Dermis blood vessel endothelial cell (primary cell): ENCODE measurements at regions not wholly inside any gene's neighbourhood (a gene's known extent, or its start where the extent isn't known, plus 50 kb on each side); places are given as distances from the start of the nearest gene placed in this dataset.

ENCODE experiments used
- DNase-seq: peaks from one replicate; pipeline ENCODE4 v3.0.0; 2010

DNA sequence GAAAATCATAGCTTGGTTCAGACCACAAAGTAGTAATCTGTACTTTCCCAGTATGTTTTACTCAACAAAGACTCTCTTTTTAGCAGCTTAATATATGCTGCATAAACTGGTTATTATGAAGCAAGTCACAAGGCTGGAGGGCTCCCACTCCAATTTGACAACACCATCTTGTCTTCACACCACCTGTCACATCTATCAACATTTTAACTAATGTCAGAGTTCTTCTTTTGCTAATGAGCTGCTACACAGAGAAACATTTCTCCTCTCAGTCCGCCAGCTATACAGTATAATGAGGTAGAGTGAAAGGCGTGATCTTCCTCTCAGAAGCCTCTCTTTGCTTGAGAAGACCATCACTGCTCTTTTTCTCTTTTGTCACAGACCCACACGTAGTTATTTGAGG lies 230.1 kb downstream of the BARHL2 start:
- no peak for DNase-seq

DNA sequence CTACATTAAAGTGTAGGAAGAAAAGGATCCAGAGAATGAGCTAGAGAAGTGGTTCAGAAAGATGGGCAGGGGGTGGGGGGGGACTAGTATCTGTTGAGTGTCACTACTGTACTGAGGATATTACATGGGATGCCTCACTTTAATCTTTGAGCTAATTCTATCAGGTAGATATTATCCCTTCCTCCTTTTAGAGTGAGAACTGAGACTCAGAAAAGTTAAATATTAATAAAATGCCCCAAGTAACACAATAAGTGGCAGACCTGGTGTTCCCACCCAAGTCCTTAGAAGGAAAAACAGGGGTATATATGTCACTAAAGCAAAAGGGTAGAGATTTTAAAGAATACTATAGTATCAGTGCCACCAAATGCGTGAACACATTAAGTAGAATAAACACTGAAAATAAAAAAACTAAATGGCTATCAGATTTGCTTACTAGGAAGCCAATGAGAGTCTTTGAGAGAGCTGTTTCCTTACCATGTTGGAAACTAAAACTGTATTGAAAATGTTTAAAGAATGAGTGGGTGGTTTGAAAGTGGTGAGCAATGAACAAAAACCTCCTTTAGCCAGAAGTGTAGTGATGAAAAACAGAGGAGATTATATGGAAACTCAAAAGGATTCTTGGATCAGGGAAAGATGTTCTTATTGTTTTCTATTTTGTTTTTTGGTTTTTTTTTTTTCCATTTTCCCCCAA lies 230.8 kb downstream of the BARHL2 start:
- DNase-seq, result no peak

DNA sequence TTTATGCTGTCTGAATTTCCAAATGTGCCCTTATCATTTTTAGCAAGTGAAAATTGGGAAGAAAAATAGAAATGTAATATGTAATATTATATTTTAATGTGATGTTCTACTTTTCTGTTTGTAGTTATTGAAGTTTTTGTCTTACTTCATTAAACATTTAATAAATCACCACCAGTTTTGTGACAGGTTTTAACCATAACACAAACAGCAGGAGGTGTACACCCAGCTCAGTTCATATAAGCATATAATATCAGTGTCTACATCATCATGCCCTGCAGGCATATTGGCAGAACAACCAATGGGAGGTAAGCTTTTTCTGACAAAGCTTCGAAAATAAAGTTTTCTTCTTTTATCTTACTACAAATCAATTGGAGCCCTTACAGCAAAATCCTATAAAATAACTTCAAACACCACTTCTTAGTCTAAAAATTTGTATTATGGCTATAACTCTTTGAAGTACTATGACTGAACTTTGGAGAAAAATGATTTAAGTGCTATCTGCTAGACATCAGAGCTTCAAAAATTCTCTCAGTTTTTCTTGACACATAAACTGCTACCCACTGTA lies 236.7 kb downstream of the BARHL2 start:
- no peak for DNase-seq

DNA sequence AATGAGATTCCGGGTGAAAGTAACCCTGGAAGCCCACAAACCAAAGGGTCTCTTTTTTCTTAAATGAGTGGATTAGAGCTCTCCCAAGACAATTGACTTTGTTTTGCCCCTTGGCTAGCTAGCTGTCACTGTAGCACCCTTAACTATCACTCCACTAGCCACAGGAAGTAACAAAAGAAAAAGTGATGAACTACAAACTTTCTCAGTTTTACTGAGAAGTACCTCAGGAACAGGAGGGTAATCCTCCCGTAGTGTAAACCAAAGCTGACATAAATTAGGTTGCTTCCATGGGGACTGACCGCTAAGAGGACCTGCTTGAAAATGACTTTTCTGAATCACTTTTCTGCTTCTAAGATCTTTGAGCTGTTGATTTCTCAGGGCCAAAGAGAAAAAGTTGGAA lies 240.1 kb downstream of the BARHL2 start:
- no peak for DNase-seq

DNA sequence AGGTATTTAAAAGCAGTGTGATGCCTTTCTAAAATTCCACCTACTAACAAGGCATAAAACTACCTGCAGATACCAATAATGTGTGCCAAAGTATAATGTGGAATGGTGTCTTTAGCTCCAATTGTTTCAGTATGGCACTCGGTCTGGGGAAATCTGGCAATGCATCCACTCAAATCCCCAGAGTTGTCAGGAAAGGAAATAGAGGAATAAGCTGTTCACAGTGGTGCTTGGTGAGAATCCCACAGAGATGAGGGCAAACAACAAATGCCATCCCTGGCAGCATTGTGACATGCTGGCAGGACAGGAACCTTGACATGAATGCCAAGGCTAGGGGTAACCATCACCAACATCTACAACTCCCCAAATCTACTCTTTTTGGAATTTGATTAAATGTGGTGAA lies 240.7 kb downstream of the BARHL2 start:
- DNase-seq, result no peak

DNA sequence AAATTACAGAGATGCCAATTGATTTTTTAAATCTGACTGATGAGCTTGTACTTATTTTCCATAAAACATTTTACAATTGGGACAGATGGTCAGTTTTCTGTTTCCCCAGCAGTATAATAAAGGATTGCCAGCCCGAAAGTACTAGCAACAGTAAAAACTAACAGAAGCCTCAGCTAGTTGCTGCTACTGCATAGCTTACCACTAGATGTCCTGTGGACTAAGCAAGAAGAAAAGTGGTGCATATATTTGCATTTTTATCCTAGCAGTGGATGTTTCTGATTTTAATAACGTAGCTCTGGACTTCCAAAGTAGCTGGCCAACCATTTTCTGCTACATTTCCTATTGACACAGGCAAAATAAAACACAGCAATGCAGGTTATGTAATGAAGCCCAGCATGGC lies 241.5 kb downstream of the BARHL2 start:
- DNase-seq, result no peak

DNA sequence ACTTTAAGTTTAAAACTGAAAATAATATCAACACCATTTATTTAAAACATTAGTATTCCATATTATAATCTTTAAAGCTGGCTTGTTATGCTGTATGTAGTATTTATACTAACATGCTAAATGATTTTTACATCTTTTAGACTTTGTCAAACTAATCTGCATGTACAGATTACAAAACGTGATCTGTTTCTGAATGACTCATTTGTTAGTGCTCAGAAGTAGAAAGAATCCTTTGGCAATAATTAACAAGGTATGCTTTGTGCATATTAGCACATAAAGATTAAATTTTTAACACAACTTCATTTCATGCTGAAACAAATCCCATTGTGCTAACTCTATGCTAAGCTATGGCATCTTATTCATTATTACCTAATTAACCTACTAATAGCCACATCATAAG lies 242.4 kb downstream of the BARHL2 start:
- no peak for DNase-seq

DNA sequence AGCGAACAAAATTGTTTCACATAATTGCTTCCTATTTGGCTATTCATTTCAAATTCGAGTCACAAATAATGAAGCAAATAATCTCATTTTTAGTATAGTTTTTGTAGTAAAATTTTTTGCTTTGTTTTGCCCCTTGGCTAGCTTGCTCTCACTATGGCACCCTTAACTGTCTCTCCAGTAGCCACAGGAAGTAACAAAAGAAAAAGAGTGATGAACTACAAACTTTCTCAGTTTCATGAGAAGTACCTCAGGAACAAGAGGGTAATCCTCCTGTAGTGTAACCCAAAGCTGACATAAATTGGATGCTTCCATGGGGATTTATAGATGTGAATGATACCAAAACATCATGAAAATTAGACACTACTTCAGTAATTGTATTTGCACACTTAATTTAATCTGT lies 242.9 kb downstream of the BARHL2 start:
- no peak for DNase-seq

DNA sequence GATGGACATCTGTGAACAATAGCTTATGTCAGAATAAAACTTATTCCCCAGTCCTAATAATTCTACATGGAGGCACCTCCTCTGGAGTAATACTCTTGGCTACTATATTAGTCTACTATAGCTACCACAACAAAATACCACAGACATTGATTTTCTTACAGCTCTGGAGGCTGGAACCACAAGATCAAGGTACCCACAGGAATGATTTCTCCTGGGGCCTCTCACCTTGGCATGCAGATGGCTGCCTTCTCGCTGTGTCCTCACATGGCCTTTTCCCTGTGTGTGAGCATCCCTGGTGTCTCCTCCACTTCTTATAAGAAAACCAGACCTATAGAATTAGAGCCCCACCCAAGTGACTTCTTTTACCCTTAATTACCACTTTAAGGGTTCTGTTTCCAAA lies 244.3 kb downstream of the BARHL2 start:
- DNase-seq, result no peak

DNA sequence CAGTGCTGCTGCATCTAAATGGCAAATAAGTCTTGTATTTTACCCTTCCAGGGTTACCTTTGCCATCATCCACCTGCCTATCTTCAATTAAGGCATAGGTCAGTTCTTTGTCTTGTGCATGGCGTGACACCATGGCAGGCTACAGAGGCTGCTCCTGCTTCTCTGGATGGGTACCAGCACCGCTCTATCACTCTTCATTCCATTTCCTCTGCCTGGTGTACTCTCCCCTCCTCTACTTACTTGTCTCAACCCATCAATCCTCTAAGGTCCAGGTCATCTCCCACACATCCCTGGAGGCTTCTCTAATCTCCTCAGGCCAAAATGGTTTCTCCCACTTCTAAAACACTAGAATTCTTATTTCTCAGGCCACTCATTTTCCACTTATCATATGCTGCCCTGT lies 257.5 kb downstream of the BARHL2 start:
- DNase-seq, result no peak

DNA sequence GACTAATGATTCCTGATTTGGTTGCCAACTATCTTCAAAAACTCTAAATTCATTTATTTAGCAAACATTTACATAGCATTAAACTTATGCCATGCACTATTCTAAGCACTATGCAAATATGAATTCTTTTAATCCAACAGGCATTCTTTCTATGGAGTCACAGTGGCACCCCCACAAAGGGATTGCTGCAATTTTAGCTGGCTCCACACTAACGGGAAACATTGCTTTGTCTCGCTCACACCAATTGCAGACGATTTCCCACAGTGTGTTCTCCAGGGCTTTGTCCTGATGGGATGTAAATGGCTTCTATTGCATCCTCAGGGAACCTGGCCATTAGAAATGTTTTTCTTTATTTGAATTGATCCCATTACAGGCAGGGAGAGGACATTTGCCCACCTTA lies 259.1 kb downstream of the BARHL2 start:
- no peak for DNase-seq

DNA sequence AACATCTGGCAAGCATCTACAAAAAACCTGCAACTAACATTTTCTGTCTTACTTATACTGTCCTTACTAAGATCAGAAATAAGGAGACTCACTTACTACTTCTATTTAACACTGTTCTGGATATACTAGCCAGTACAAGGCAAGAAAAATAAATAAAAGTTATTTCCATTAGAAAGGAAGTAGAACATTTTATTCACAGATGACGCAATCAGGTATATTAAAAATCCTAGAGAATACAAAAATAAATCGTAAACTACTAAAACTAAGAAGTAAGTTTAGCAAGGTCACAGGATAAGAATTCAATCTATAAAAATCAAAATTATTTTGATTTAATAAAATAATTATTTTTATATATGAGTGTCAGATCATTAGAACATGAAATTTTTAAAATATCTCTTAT lies 264.6 kb downstream of the BARHL2 start:
- no peak for DNase-seq

DNA sequence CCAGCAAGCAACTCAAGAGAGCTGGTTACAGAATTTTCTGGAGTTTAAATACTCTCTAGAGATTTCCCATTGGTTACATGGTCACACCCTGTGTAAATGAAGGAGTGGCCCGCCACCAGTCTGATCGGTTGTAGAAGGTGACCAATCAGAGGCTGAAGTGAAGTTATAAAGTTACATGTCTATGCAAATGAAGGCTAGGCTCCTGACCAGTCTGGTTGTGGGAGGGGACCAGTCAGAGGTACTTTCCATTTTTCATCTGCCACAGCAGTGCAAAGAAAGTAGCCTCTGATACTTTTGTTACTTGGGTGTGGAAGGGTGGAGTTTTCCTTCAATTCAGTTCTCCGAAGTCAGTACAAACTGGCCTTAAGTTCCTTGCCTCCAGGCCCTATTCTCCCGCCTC lies 273.7 kb downstream of the BARHL2 start:
- DNase-seq, result no peak

DNA sequence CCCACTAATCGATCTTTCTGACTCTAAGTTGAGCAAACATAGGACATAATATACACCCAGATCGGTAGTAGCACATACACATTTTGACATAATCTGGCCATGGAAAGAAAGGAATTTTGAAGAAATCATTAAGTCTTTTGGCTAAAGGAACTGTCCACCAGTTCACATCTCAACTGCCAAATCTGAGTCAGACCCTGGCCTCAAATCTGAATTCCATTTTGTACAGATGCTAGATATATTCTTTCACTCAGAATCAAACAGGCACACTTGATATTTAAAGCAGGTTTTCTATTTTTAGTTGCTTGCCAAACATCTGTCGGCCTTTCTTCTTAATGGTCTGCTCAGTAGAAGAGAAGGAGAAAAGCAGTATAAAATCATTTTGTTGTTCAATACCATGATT lies 281.8 kb downstream of the BARHL2 start:
- DNase-seq, result no peak

DNA sequence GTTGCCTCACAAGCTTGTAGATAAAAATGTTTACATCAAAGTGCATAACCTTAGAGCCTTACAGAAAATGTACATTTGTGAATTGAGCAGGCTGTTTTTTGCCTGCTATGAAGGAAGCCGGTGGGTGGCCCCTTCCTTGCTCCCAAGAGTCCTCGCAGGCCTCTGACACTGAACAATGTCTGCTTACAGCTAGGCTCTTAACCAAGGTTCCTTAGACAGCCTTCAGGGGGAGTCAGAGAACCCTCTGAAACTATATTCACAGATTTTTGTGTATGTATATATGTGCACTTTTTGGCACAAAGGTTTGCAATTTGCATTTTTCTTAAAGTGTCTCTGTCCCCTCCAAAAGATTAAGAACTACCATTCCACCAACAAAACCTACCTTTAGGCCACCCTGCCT lies 282.6 kb downstream of the BARHL2 start:
- peak; percentile 7 for DNase-seq

DNA sequence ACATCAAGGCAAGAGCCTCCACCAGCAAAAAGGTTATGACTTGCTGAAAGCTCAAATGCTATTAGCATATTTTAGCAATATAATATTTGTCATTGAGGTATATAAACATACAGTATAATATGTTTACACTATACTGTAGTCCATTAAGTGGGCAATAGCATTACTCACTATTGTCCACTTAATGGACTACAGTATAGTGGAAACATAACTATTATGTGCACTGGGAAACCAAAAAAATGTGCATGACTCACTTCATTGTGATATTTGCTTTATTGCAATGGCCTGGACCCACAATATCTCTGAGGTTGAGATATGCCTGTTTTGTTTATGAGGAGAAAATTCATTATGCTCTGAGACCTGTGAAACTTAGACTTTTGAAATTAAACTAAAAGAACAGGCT lies 300.0 kb downstream of the BARHL2 start:
- no peak for DNase-seq

DNA sequence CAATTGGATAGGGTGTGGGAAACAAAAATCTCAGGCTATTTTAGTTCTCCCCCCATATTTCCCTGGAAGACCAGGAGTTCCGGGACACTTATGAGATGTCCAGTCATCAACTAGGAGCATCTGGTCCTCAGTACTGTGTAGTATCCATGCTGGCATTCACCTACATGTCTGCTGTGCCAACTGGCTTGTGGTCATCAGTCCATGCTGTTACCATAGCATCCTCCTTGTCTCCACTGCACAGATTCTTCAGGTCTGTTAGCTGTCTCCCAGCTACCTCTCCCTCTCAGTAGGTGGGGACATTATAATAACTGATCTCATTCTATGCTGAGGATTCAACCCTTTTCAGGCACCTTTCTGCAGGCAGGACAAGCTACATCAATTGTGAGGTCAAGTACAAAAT lies 302.9 kb downstream of the BARHL2 start:
- no peak for DNase-seq

DNA sequence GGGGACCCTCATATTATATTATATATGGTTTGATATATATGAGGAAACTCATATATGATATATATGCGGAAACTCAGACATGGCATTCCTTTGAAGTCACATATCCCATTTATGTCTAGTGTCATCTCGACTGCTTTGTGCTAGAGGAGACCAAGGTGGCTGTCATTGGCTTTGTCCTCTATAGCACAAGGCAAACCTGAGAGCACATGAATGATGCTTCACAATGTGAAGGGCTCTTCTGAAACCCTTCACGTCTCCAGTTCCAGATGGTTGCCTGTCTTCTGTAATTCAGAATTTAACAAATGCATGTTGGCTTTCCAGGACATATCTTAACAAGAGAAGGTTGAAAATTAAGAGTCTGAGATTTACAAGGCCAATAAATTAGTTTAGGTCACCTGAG lies 303.6 kb downstream of the BARHL2 start:
- no peak for DNase-seq

DNA sequence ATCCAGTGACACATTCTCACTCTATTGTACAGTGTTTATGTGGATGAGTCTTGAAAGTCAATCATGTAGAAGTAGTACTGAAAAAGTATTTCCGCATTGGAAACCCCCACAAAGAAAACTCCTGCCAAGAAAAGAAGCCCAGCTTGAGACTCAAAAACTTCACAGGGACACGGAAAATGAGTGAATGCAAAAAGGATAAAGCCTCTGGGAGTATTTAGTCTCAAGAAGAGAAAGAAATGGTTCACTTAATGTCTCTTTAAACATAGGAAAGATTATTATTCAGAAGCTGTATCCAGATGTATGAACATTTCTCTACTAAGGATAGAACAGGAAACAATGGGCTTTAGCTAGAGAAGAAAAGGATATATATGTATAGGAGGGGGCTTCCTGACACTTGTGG lies 304.5 kb downstream of the BARHL2 start:
- no peak for DNase-seq

DNA sequence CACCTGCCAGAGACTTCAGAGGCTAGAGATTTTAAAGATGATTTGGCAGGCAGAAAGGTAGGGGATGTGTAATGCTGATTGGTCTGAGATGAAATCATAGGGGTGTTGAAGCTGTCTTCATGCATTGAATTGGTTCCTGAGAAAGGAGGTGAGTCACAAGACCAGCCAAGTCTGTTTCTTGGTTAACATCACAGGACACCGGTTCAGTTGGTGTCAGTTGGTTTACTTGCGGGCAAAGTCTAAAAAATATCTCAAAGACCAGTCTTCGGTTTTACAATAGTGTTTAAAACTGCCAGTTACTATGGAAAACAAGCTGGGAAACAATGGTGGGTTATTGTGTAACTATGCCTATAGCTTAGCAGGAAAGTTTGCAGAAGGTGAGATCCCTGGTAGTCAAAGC lies 305.9 kb downstream of the BARHL2 start:
- no peak for DNase-seq

DNA sequence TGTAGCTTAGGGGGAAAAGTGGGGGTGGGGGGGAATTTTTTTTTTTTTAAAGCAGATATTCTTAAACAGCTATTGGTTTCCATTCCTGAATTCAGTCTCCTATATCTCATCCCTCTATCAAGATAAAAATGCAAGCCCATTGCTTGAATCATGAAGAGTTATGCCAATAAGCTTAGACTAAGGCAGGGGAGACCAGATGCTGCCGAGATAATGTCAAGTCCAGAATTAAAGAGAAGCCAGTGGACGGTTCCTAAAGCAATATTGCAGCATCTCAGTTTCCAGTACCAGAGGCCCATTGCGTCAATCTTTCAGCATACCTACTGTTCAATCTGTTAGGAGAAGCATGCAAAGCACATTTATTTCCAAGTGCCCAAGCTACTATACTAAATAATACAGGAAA lies 309.4 kb downstream of the BARHL2 start:
- DNase-seq, result no peak

DNA sequence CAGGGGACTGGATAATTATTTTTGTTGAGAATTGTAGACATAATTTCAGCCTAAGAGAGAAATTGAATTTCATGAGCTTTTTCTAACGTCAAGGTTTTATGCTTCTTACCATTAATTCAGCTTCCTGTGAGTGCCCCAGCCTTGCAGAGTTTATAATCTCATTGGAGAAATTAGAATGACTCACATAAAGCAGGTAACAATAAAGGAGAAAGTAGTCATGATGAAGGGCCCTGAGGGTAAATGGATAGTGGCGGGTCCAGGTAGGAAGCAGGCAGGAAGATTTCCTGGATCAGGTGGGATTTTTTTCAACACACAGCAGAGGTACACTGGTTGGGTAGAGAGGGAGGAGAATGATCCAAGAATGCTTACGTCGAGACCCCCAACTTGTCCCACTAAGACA lies 311.4 kb downstream of the BARHL2 start:
- no peak for DNase-seq

DNA sequence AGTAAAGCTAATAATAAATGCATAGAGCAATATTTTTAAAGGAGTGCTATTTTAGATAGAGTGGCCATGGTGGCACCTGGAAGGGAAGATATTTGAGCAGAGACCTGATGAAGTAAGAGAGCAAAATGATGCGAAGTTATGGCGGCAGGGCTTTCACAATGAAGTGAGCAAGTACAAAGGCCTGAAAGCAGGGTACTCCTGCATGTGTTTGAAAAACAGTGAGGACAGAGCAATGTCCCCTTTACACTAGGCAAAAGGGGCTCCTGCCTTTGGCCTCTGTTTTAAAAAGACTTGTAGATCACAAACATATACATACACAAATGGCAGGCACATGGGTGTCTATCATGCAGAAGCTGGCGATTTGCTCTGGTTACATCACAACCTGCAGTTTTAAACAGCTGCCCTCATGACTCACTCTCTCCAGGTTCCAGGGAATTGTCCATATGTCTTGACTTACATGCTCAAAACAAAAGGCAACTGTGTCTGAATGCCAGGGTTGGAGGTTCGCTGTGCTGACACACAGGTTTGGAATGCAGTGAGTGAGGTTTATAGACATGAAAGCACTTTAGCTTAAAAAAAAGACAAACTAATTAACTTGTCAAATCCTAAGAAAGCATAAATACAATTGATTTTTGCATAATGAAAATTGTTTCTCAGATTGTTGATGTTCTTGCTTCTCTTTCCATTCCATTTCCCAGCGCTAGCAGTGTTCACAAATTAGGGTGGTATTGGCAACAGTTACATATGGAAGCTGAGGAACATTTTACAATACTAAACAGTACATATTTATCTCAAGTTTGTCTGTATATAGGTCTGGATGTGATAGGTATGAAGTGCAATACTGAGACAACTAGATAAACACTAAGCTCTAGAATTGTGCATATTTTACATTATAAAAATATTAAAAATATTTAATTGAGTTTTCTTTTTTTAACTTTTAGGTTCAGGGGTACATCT lies 313.9 kb downstream of the BARHL2 start:
- peak; percentile 98 for DNase-seq

DNA sequence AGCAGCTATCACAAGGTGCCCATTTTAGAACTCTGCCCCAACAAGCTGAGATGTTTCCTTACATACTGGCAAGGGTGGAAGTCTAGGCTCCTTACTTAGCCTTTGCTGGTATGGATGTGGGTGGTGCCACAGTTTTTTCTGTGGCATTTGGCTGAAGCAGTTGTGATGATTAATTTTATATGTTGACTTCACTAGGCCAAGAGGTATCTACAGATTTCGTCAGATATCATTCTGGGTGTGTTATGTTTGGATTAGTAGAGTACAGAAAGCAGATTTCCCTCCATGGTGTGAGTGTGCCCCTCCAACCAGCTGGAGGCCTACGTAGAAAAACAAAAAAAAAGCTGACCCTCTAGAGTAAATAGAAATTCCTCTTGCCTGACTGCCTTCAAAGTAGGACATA lies 317.0 kb downstream of the BARHL2 start:
- DNase-seq, result no peak
